ENCODE measurements at regions not wholly inside any gene's neighbourhood (a gene's known extent, or its start where the extent isn't known, plus 50 kb on each side); places are given as distances from the start of the nearest gene placed in this dataset.

GRCh38 chr10:81520688-81521087 lies 354.3 kb upstream of the NRG3 start:
- TF ChIP-seq MAFK (IDR thresholded peaks at IDR 0.05; ENCODE audit: low read depth, low read length) (peak; percentile 60), CHD1 (IDR thresholded peaks at IDR 0.05; ENCODE audit: low read depth, low read length) (no peak), MXI1 (IDR thresholded peaks at IDR 0.05; ENCODE audit: borderline replicate concordance, low read depth, low read length) (no peak)
- ATAC-seq (ENCODE audit: low read depth) (no peak), DNase-seq (no peak)
- no peak overlapping the region for H2BK5ac ChIP-seq (ENCODE audit: low read depth, low read length, poor library complexity, severe bottlenecking)
- no peak overlapping the region for H2BK120ac ChIP-seq (ENCODE audit: low read depth, low read length)
- H4K8ac ChIP-seq (ENCODE audit: low read depth in 2 of 2, low read length in 2 of 2) = no peak overlapping the region
- H3K79me1 ChIP-seq (ENCODE audit: low read depth in 1 of 2, low read length in 2 of 2) = no peaks in the 10 kb centered on the region
- H3K27ac ChIP-seq (ENCODE audit: insufficient read depth, low read length) = no peak overlapping the region
- H2AK9ac ChIP-seq (replicated peaks; ENCODE audit: low read depth, low read length, poor library complexity) = no peak overlapping the region
- H3K14ac ChIP-seq (replicated peaks; ENCODE audit: low read depth, low read length) = no peak overlapping the region
- H3K27me3 ChIP-seq (ENCODE audit: control insufficient read depth, insufficient read depth, low read length) = no peaks in the 10 kb centered on the region
- H3K23ac ChIP-seq (ENCODE audit: low read depth, low read length) = no peak overlapping the region
- H3K4me1 ChIP-seq (ENCODE audit: control insufficient read depth, insufficient read depth, low read length) = no peaks in the 10 kb centered on the region
- H2AK5ac ChIP-seq (ENCODE audit: low read depth, low read length) = no peak overlapping the region
- H2AFZ ChIP-seq (replicated peaks; ENCODE audit: low read length, poor library complexity) = no peak overlapping the region
- no peaks in the 10 kb centered on the region for H3K36me3 ChIP-seq (ENCODE audit: control insufficient read depth, insufficient read depth, low read length)
- no peak overlapping the region; the same call in 1 of the 2 replicates for H3K56ac ChIP-seq (ENCODE audit: extremely low read depth, insufficient read depth, low read length)
- no peak overlapping the region for H3K4me3 ChIP-seq (ENCODE audit: insufficient read depth, low read depth, low read length)
- no peak overlapping the region for H2BK20ac ChIP-seq (ENCODE audit: low read depth, low read length)
- ChIA-PET POLR2A (ENCODE audit: unreplicated experiment) (no interaction called here), CTCF (no interaction called here)
- no peak overlapping the region for H3K9ac ChIP-seq (ENCODE audit: low read depth, low read length)
- H3K18ac ChIP-seq (ENCODE audit: low read depth, low read length) = no peak overlapping the region
- no peaks in the 10 kb centered on the region for H3K9me1 ChIP-seq (ENCODE audit: insufficient read depth, low read length)
- H3K4me2 ChIP-seq (ENCODE audit: low read depth, low read length) = no peak overlapping the region
- no CpG with 5 or more reads among the region's 1 CpG for WGBS, 2 experiments (ENCODE audit: extremely low coverage in 2 of 2, insufficient read length in 1 of 2)
- H3K9me3 ChIP-seq (ENCODE audit: control insufficient read depth, insufficient read depth, low read length) = 0 out of 2 replicates have a peak, but pooled peaks cover 2% of the 10 kb centered on the region
- no peak overlapping the region for H3K4ac ChIP-seq (ENCODE audit: low read depth, low read length)
- H4K5ac ChIP-seq (ENCODE audit: low read depth, low read length) = no peak overlapping the region
- H2BK15ac ChIP-seq (ENCODE audit: low read depth, low read length) = no peak overlapping the region
- in situ Hi-C loops (cut with MboI; ENCODE audit: low sequenced_read_pairs) = no loop called here
- dilution Hi-C loops (cut with HindIII; ENCODE audit: low sequenced_read_pairs, unreplicated experiment) = no loop called here
- intact Hi-C loops (cut with micrococcal nuclease) = no loop called here
- H4K91ac ChIP-seq (ENCODE audit: insufficient read depth, low read depth, low read length) = no peak overlapping the region
- no TSS peak for BruUV-seq (replicated peaks)
- no peaks in the 10 kb centered on the region for H4K20me1 ChIP-seq (ENCODE audit: insufficient read depth, low read length)

Measured in IMR-90 (cell line).